Prostate gland (tissue), 2 donors: ENCODE measurements at regions not wholly inside any gene's neighbourhood (a gene's known extent, or its start where the extent isn't known, plus 50 kb on each side); places are given as distances from the start of the nearest gene placed in this dataset.
"Not testable (repeated sequence)": the region's sequence is repeated elsewhere in the genome, so short reads cannot be mapped to it uniquely, and the experiment has no call there.

Experiments used
- CTCF ChIP-seq, 4 experiments: fragments of 200-600 bp in 2 of 4; fragments of 450-650 bp in 2 of 4; sonication (generic) in 2 of 4; IDR thresholded peaks; 1 replicate in 3 of 4; 2 replicates in 1 of 4; pipeline ENCODE4 v1.5.1; 2016 to 2019; ENCODE audit warnings: antibody characterized with exemption in 4 of 4, mild to moderate bottlenecking in 2 of 4, moderate library complexity in 2 of 4
- POLR2AphosphoS5 ChIP-seq: sonication (generic); formaldehyde crosslinking; IDR thresholded peaks from one replicate; pipeline ENCODE4 v1.6.1; 2017; ENCODE audit warnings: antibody characterized with exemption

- not testable (repeated sequence) for TF ChIP-seq POLR2AphosphoS5; CTCF (IDR thresholded peaks at IDR 0.05)
Measured at GRCh38 chr2:242071936-242072335, 202.4 kb downstream of the RTP5 start.
